HEK293 (cell line): ENCODE measurements at regions not wholly inside any gene's neighbourhood (a gene's known extent, or its start where the extent isn't known, plus 50 kb on each side); places are given as distances from the start of the nearest gene placed in this dataset.
A peak's percentile ranks its signal among the peaks of the same experiment; 100 is the strongest.

Source experiments
- CTCF ChIA-PET: fragments of 350-600 bp; formaldehyde crosslinking; extraction: SDS; loops from one replicate; lab custom pipeline; 2021; ENCODE audit warnings: antibody characterized with exemption; lab: Yijun Ruan, JAX
- POLR2A ChIA-PET: fragments of 300-600 bp; formaldehyde crosslinking; extraction: SDS; loops from one replicate; lab custom pipeline; 2020; ENCODE audit warnings: antibody characterized with exemption, inconsistent platforms; lab: Yijun Ruan, JAX
- H3K27ac ChIP-seq: fragments of 200-500 bp; sonication (Bioruptor generic); 2 replicates; pipeline ENCODE4 v1.5.1; 2014; ENCODE audit warnings: low read depth, low read length, control low read depth, inconsistent platforms; ENCODE audit errors: extremely low read depth
- H3K36me3 ChIP-seq, 2 experiments: fragments of 200-500 bp in 1 of 2; sonication (Bioruptor generic) in 1 of 2; 1 replicate in 1 of 2; 2 replicates in 1 of 2; pipeline ENCODE4 v1.5.1; 2014 to 2017; ENCODE audit warnings: inconsistent platforms in 2 of 2, low read length in 2 of 2; ENCODE audit not compliant: control insufficient read depth in 2 of 2, insufficient read depth in 1 of 2
- H3K4me1 ChIP-seq: fragments of 200-500 bp; sonication (Bioruptor generic); 2 replicates; pipeline ENCODE4 v1.5.1; 2014; ENCODE audit warnings: mild to moderate bottlenecking, low read length, inconsistent platforms; ENCODE audit not compliant: control insufficient read depth, insufficient read depth
- H3K4me3 ChIP-seq: 2 replicates; pipeline ENCODE4 v1.5.1; 2011; ENCODE audit warnings: low read depth, mild to moderate bottlenecking, control low read depth, low read length, moderate library complexity
- H3K9me3 ChIP-seq: fragments of 200-500 bp; sonication (Bioruptor generic); 2 replicates; pipeline ENCODE4 v1.5.1; 2014; ENCODE audit warnings: low read depth, low read length, inconsistent platforms; ENCODE audit not compliant: control insufficient read depth, insufficient read depth
- ATF2 ChIP-seq: fragments of 450-650 bp; formaldehyde crosslinking; IDR thresholded peaks from 2 replicates; pipeline ENCODE4 v1.5.1; 2016; ENCODE audit warnings: missing biosample characterization, missing genetic modification characterization, low read depth
- BCL11B ChIP-seq: fragments of 450-650 bp; formaldehyde crosslinking; IDR thresholded peaks from 2 replicates; pipeline ENCODE4 v1.5.1; 2016; ENCODE audit warnings: low read depth, missing biosample characterization, missing genetic modification characterization
- GLI2 ChIP-seq: fragments of 450-650 bp; formaldehyde crosslinking; IDR thresholded peaks from 2 replicates; pipeline ENCODE4; 2017; ENCODE audit warnings: missing biosample characterization, missing genetic modification characterization, low read depth, borderline replicate concordance
- ZBTB17 ChIP-seq: fragments of 450-650 bp; formaldehyde crosslinking; IDR thresholded peaks from 2 replicates; pipeline ENCODE4 v1.5.1; 2016; ENCODE audit warnings: missing biosample characterization, missing genetic modification characterization
- ZBTB21 ChIP-seq: fragments of 450-650 bp; formaldehyde crosslinking; IDR thresholded peaks from 2 replicates; pipeline ENCODE4 v1.5.1; 2017; ENCODE audit warnings: missing biosample characterization, missing genetic modification characterization
- ZBTB44 ChIP-seq: fragments of 450-650 bp; IDR thresholded peaks from 2 replicates; pipeline ENCODE4 v1.5.1; 2018; ENCODE audit warnings: missing biosample characterization, mild to moderate bottlenecking, missing genetic modification characterization
- ZIC2 ChIP-seq: fragments of 450-650 bp; formaldehyde crosslinking; IDR thresholded peaks from 2 replicates; pipeline ENCODE4 v1.5.1; 2016; ENCODE audit warnings: missing biosample characterization, missing genetic modification characterization
- ZNF169 ChIP-seq: fragments of 450-650 bp; formaldehyde crosslinking; IDR thresholded peaks from 2 replicates; pipeline ENCODE4 v1.5.1; 2016; ENCODE audit warnings: missing biosample characterization, missing genetic modification characterization
- ZNF214 ChIP-seq: fragments of 450-650 bp; formaldehyde crosslinking; IDR thresholded peaks from 2 replicates; pipeline ENCODE4 v1.5.1; 2017; ENCODE audit warnings: missing biosample characterization, mild to moderate bottlenecking, missing genetic modification characterization, borderline replicate concordance
- ZNF221 ChIP-seq: fragments of 450-650 bp; formaldehyde crosslinking; IDR thresholded peaks from 2 replicates; pipeline ENCODE4 v1.5.1; 2017; ENCODE audit warnings: missing biosample characterization, missing genetic modification characterization, borderline replicate concordance
- ZNF223 ChIP-seq: fragments of 450-650 bp; formaldehyde crosslinking; IDR thresholded peaks from 2 replicates; pipeline ENCODE4 v1.5.1; 2016; ENCODE audit warnings: missing biosample characterization, missing genetic modification characterization
- ZNF366 ChIP-seq: fragments of 450-650 bp; formaldehyde crosslinking; conservative IDR thresholded peaks from 2 replicates; pipeline ENCODE4 v1.5.1; 2016; ENCODE audit warnings: missing biosample characterization, missing genetic modification characterization
- ZNF394 ChIP-seq: fragments of 450-650 bp; formaldehyde crosslinking; IDR thresholded peaks from 2 replicates; pipeline ENCODE4 v1.5.1; 2016; ENCODE audit warnings: missing biosample characterization, missing genetic modification characterization, mild to moderate bottlenecking, moderate library complexity, borderline replicate concordance
- ZNF473 ChIP-seq: fragments of 450-650 bp; formaldehyde crosslinking; IDR thresholded peaks from 2 replicates; pipeline ENCODE4 v1.5.1; 2017; ENCODE audit warnings: missing biosample characterization, missing genetic modification characterization
- ZNF558 ChIP-seq: fragments of 450-650 bp; formaldehyde crosslinking; IDR thresholded peaks from 2 replicates; pipeline ENCODE4 v1.5.1; 2016; ENCODE audit warnings: missing biosample characterization, missing genetic modification characterization
- ZNF596 ChIP-seq: fragments of 450-650 bp; IDR thresholded peaks from 2 replicates; pipeline ENCODE4 v1.5.0; 2018; ENCODE audit warnings: missing biosample characterization, mild to moderate bottlenecking, missing genetic modification characterization, moderate library complexity
- ZNF610 ChIP-seq: fragments of 450-650 bp; formaldehyde crosslinking; IDR thresholded peaks from 2 replicates; pipeline ENCODE4 v1.5.1; 2016; ENCODE audit warnings: missing biosample characterization, missing genetic modification characterization, borderline replicate concordance
- ZNF76 ChIP-seq: fragments of 450-650 bp; formaldehyde crosslinking; IDR thresholded peaks from 2 replicates; pipeline ENCODE4; 2016; ENCODE audit warnings: low read depth, missing biosample characterization, missing genetic modification characterization, borderline replicate concordance
- ZSCAN18 ChIP-seq: fragments of 450-650 bp; formaldehyde crosslinking; IDR thresholded peaks from 2 replicates; pipeline ENCODE4 v1.5.1; 2016; ENCODE audit warnings: missing biosample characterization, missing genetic modification characterization
- ZSCAN23 ChIP-seq: fragments of 450-650 bp; formaldehyde crosslinking; IDR thresholded peaks from 2 replicates; pipeline ENCODE4 v1.5.1; 2016; ENCODE audit warnings: missing biosample characterization, missing genetic modification characterization
- ZSCAN4 ChIP-seq: fragments of 450-650 bp; formaldehyde crosslinking; IDR thresholded peaks from 2 replicates; pipeline ENCODE4 v1.5.1; 2017; ENCODE audit warnings: missing biosample characterization, missing genetic modification characterization
- ZSCAN5A ChIP-seq: fragments of 450-650 bp; formaldehyde crosslinking; IDR thresholded peaks from 2 replicates; pipeline ENCODE4 v1.5.1; 2016; ENCODE audit warnings: missing biosample characterization, missing genetic modification characterization
- TF ChIP-seq, protein P1 (sequence below): fragments of 450-650 bp; IDR thresholded peaks from 2 replicates; pipeline ENCODE4 v1.5.1; 2018; ENCODE audit warnings: missing biosample characterization, missing genetic modification characterization
- TF ChIP-seq, protein P2 (sequence below): sonication (generic); formaldehyde crosslinking; IDR thresholded peaks from 2 replicates; pipeline ENCODE4 v1.8.1; 2022; ENCODE audit warnings: mild to moderate bottlenecking, moderate library complexity, missing genetic modification reagents
- TF ChIP-seq, protein P3 (sequence below): fragments of 450-650 bp; formaldehyde crosslinking; IDR thresholded peaks from 2 replicates; pipeline ENCODE4 v1.5.1; 2016; ENCODE audit warnings: missing biosample characterization, missing genetic modification characterization

DNA sequence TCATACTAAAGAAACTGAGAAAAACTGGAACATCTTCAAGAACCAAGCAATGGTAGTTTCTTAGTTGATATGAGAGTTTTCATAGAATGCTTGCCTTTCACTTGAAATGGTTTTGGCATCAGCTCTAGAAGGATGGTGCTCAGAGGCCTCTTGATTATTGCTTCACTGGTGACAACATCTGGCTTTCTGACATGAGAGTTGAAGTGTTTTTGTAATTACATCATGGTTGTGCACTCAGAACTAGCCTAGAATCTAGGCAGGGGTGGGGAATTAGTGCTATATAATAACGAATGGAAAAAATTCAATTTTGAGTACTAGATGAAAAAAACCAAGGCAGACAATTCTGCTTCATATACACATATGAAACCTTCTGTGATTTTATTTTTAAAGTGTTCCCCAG is 172.8 kb upstream of the LMNTD1 start (continued):
- TF ChIP-seq ZNF610 (tag by site-specific recombination) (no peak), ZNF596 (no peak), ZNF214 (tag by site-specific recombination) (no peak), ZNF558 (0 out of 2 replicates have a peak, but pooled peaks have one; percentile 34), ZNF366 (peak; percentile 31; the same call in 1 of the 2 replicates), ZNF169 (no peak), ZBTB21 (tag by site-specific recombination) (peak; percentile 91), ZBTB17 (no peak), ZSCAN23 (tag by site-specific recombination) (no peak), ZIC2 (tag by site-specific recombination) (no peak), ATF2 (tag by site-specific recombination) (peak; percentile 78; the same call in 1 of the 2 replicates)
- TF ChIP-seq, protein P1, sequence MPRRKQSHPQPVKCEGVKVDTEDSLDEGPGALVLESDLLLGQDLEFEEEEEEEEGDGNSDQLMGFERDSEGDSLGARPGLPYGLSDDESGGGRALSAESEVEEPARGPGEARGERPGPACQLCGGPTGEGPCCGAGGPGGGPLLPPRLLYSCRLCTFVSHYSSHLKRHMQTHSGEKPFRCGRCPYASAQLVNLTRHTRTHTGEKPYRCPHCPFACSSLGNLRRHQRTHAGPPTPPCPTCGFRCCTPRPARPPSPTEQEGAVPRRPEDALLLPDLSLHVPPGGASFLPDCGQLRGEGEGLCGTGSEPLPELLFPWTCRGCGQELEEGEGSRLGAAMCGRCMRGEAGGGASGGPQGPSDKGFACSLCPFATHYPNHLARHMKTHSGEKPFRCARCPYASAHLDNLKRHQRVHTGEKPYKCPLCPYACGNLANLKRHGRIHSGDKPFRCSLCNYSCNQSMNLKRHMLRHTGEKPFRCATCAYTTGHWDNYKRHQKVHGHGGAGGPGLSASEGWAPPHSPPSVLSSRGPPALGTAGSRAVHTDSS (tag by site-specific recombination): no peak
- TF ChIP-seq, protein P2, sequence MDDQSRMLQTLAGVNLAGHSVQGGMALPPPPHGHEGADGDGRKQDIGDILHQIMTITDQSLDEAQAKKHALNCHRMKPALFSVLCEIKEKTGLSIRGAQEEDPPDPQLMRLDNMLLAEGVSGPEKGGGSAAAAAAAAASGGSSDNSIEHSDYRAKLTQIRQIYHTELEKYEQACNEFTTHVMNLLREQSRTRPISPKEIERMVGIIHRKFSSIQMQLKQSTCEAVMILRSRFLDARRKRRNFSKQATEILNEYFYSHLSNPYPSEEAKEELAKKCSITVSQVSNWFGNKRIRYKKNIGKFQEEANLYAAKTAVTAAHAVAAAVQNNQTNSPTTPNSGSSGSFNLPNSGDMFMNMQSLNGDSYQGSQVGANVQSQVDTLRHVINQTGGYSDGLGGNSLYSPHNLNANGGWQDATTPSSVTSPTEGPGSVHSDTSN: no peak

GRCh38 chr12:25728056-25728595 is 175.0 kb upstream of the LMNTD1 start:
- Histone ChIP-seq H3K9me3 (no peaks in the 10 kb centered on the region), H3K36me3 (no peaks in the 10 kb centered on the region), H3K4me1 (no peaks in the 10 kb centered on the region), H3K27ac (no peak overlapping the region), H3K4me3 (no peak overlapping the region)
- CTCF ChIA-PET: no interaction called here
- TF ChIP-seq ZNF223 (tag by site-specific recombination) (no peak), ZNF394 (tag by site-specific recombination) (no peak), ZNF221 (tag by site-specific recombination) (no peak), ZSCAN4 (tag by site-specific recombination) (no peak), BCL11B (tag by site-specific recombination) (no peak), ZSCAN5A (tag by site-specific recombination) (no peak), ZNF76 (tag by site-specific recombination) (no peak), ZBTB44 (tag by site-specific recombination) (no peak), ZNF473 (tag by site-specific recombination) (no peak), GLI2 (tag by site-specific recombination) (no peak), ZSCAN18 (no peak)
- TF ChIP-seq, protein P2: no peak
- TF ChIP-seq, protein P3, sequence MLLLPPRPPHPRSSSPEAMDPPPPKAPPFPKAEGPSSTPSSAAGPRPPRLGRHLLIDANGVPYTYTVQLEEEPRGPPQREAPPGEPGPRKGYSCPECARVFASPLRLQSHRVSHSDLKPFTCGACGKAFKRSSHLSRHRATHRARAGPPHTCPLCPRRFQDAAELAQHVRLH (tag by site-specific recombination): no peak
- POLR2A ChIA-PET: no interaction called here
